ENCODE measurements at regions not wholly inside any gene's neighbourhood (a gene's known extent, or its start where the extent isn't known, plus 50 kb on each side); places are given as distances from the start of the nearest gene placed in this dataset.

- H3K36me3 ChIP-seq (ENCODE audit: control insufficient read depth in 2 of 2, extremely low read depth in 1 of 2, insufficient read depth in 2 of 2, low read length in 2 of 2) = no peaks in the 10 kb centered on the region
- dilution Hi-C loops (cut with MboI; ENCODE audit: extremely low pct_ligation_motif_present, low sequenced_read_pairs) (no loop called here), intact Hi-C loops (cut with micrococcal nuclease) (no loop called here)
- no peaks in the 10 kb centered on the region for H3K27me3 ChIP-seq (ENCODE audit: control insufficient read depth in 2 of 2, insufficient read depth in 2 of 2, low read length in 2 of 2)
- ChIA-PET CTCF (no interaction called here), POLR2A (no interaction called here)
- TF ChIP-seq MAX (IDR thresholded peaks at IDR 0.05; ENCODE audit: insufficient read depth, insufficient read length) (no peak), MYC (IDR thresholded peaks at IDR 0.05; ENCODE audit: low read depth, low read length) (no peak), FOS (IDR thresholded peaks at IDR 0.05; ENCODE audit: borderline replicate concordance, insufficient read depth, low read length) (no peak), CTCF (IDR thresholded peaks at IDR 0.05; ENCODE audit: extremely low read depth in 1 of 2, insufficient read depth in 1 of 2, low read depth in 1 of 2, low read length in 2 of 2) (no peak), JUN (IDR thresholded peaks at IDR 0.05; ENCODE audit: borderline replicate concordance, insufficient read depth, insufficient read length, low read depth) (no peak), POLR2AphosphoS5 (IDR thresholded peaks at IDR 0.05; ENCODE audit: insufficient read depth, low read depth, low read length) (no peak), GATA2 (IDR thresholded peaks at IDR 0.05; ENCODE audit: insufficient read depth, insufficient read length, low read depth, low read length) (no peak), POLR2A (IDR thresholded peaks at IDR 0.05; ENCODE audit: low read depth, low read length) (no peak), EZH2 (IDR thresholded peaks at IDR 0.05; ENCODE audit: borderline replicate concordance, low read depth, low read length, severe bottlenecking) (no peak)
- no peaks in the 10 kb centered on the region for H3K4me1 ChIP-seq (ENCODE audit: control insufficient read depth, extremely low read depth, insufficient read depth, low read length)
- FAIRE-seq = no peak
- H3K79me2 ChIP-seq (ENCODE audit: control insufficient read depth, insufficient read depth, low read length) = no peaks in the 10 kb centered on the region
- H2AFZ ChIP-seq (ENCODE audit: low read depth, low read length) = no peak overlapping the region
- no peak overlapping the region for H3K9ac ChIP-seq (replicated peaks; ENCODE audit: extremely low read depth, insufficient read depth, low read length)
- H3K4me3 ChIP-seq (replicated peaks in 1 of 3; ENCODE audit: insufficient read depth in 1 of 3, low read depth in 1 of 3, low read length in 3 of 3) = no peak overlapping the region
- peaks cover 2% of the 10 kb centered on the region for H3K9me3 ChIP-seq (replicated peaks; ENCODE audit: control insufficient read depth, insufficient read depth, low read length)
- H3K27ac ChIP-seq (ENCODE audit: insufficient read depth, low read depth, low read length) = no peak overlapping the region
- no peaks in the 10 kb centered on the region for H4K20me1 ChIP-seq (replicated peaks; ENCODE audit: control insufficient read depth, extremely low read depth, insufficient read depth, low read length)
- DNase-seq (ENCODE audit: low read depth, low spot score) = no peak
- no TSS peak for BruUV-seq (replicated peaks)
- H3K4me2 ChIP-seq (ENCODE audit: insufficient read depth, low read length) = no peak overlapping the region
- no peaks in the 10 kb centered on the region for H3K9me1 ChIP-seq (replicated peaks; ENCODE audit: control insufficient read depth, extremely low read depth, insufficient read depth, low read length)
Measured at GRCh38 chr5:165101709-165102108, 1596.3 kb downstream of the MAT2B start.

Data from endothelial cell of umbilical vein (primary cell).